ENCODE measurements at regions not wholly inside any gene's neighbourhood (a gene's known extent, or its start where the extent isn't known, plus 50 kb on each side); places are given as distances from the start of the nearest gene placed in this dataset.
"Not testable (repeated sequence)": the region's sequence is repeated elsewhere in the genome, so short reads cannot be mapped to it uniquely, and the experiment has no call there.

DNA sequence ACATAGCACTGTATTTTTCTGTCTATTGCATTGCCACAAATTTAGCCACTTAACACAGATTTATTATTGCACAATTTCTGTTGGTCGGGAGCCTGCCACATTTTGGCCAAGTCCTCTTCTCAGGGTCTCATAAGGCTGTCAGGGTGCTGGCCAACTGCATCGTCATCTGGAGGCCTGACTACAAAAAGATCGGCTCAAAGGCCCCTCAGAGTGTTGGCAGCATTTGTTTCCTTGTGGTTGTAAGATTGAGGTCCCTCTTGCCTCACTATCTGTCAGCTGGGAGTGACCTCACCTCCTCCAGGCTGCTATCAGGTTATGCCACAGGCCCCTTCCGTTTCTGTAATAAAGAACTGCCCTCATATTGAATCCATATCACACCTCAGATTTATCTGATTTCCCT lies 67.3 kb upstream of the BDP1 start:
- not testable (repeated sequence) for H2BK15ac ChIP-seq (replicated peaks; ENCODE audit: low read depth); H3K79me2 ChIP-seq (ENCODE audit: control insufficient read depth, insufficient read depth, low read length); H3K27ac ChIP-seq (ENCODE audit: low read depth, low read length); H4K8ac ChIP-seq (ENCODE audit: low read depth, low read length); H3K4me1 ChIP-seq (ENCODE audit: control insufficient read depth, low read depth, low read length); H3K18ac ChIP-seq (ENCODE audit: low read length); H4K5ac ChIP-seq (ENCODE audit: low read length); H3K36me3 ChIP-seq (ENCODE audit: control insufficient read depth, insufficient read depth, low read length); H3K4me3 ChIP-seq (ENCODE audit: low read length); H3K9ac ChIP-seq (ENCODE audit: low read length); H3K4ac ChIP-seq (ENCODE audit: low read depth, low read length); H2BK120ac ChIP-seq (ENCODE audit: low read depth, low read length); H3K79me1 ChIP-seq (ENCODE audit: low read length); H3K4me2 ChIP-seq (ENCODE audit: low read length); H3K23ac ChIP-seq (ENCODE audit: low read length); H2BK5ac ChIP-seq (ENCODE audit: low read length); H3K27me3 ChIP-seq (ENCODE audit: insufficient read depth, low read length, poor library complexity); H2AK5ac ChIP-seq (ENCODE audit: low read length); H3K56ac ChIP-seq (ENCODE audit: low read length)
- DNase-seq, result peak; percentile 38
- no CpG with 5 or more reads among the region's 4 CpGs for WGBS (ENCODE audit: extremely low coverage, insufficient coverage, low lambda C conversion rate)

DNA sequence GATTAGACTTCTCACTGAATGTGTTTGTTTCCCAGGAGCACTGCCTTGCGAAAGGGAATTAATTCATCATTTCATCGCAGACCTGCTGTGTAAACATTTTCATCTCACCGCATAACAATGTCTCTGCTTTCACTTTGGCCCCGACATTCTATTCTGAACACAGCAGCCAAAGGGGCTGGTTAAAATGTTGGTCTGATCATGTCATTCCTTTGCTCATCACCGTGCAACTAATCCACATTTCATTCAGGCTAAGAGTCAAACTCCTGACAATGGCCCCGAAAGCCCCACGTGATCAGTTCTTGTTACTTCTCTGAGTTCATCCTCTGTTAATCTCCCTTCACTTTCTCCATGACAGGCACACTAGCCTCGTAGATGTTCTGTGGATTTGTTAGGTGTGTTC lies 57.1 kb upstream of the BDP1 start:
- H3K4me2 ChIP-seq (ENCODE audit: low read length); H3K4me3 ChIP-seq (ENCODE audit: low read length); H3K56ac ChIP-seq (ENCODE audit: low read length); H3K27ac ChIP-seq (ENCODE audit: low read depth, low read length); H3K4ac ChIP-seq (ENCODE audit: low read depth, low read length); H3K23ac ChIP-seq (ENCODE audit: low read length); H3K79me1 ChIP-seq (ENCODE audit: low read length); H4K5ac ChIP-seq (ENCODE audit: low read length); H2BK5ac ChIP-seq (ENCODE audit: low read length); H3K79me2 ChIP-seq (ENCODE audit: control insufficient read depth, insufficient read depth, low read length); H3K18ac ChIP-seq (ENCODE audit: low read length); H3K4me1 ChIP-seq (ENCODE audit: control insufficient read depth, low read depth, low read length); H2BK120ac ChIP-seq (ENCODE audit: low read depth, low read length); H2BK15ac ChIP-seq (replicated peaks; ENCODE audit: low read depth); H2AK5ac ChIP-seq (ENCODE audit: low read length); H4K8ac ChIP-seq (ENCODE audit: low read depth, low read length); DNase-seq; H3K27me3 ChIP-seq (ENCODE audit: insufficient read depth, low read length, poor library complexity); H3K36me3 ChIP-seq (ENCODE audit: control insufficient read depth, insufficient read depth, low read length); H3K9ac ChIP-seq (ENCODE audit: low read length): not testable (repeated sequence)
- WGBS (ENCODE audit: extremely low coverage, insufficient coverage, low lambda C conversion rate), result no CpG with 5 or more reads among the region's 8 CpGs

DNA sequence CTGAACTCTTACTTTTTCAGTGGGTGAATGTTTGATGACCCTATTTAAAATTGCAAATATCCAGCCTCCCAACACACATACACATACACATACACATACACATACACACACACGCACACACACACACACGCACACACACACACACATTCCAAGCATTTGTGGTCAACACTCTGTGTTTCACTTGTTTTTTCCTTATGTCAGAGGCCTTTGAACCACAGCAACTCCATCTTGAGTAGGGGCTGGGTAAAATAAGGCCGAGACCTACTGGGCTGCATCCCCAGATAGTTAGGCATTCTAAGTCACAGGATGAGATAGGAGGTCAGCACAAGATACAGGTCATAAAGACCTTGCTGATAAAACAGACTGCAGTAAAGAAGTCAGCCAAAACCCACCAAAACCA lies 56.6 kb upstream of the BDP1 start:
- H3K4me2 ChIP-seq (ENCODE audit: low read length); H3K79me2 ChIP-seq (ENCODE audit: control insufficient read depth, insufficient read depth, low read length); H3K4ac ChIP-seq (ENCODE audit: low read depth, low read length); H3K36me3 ChIP-seq (ENCODE audit: control insufficient read depth, insufficient read depth, low read length); H2AK5ac ChIP-seq (ENCODE audit: low read length); H3K4me1 ChIP-seq (ENCODE audit: control insufficient read depth, low read depth, low read length); H3K79me1 ChIP-seq (ENCODE audit: low read length); H3K27ac ChIP-seq (ENCODE audit: low read depth, low read length); H3K56ac ChIP-seq (ENCODE audit: low read length); H3K27me3 ChIP-seq (ENCODE audit: insufficient read depth, low read length, poor library complexity); H3K18ac ChIP-seq (ENCODE audit: low read length); H3K23ac ChIP-seq (ENCODE audit: low read length); H2BK120ac ChIP-seq (ENCODE audit: low read depth, low read length); H4K8ac ChIP-seq (ENCODE audit: low read depth, low read length); DNase-seq; H3K9ac ChIP-seq (ENCODE audit: low read length); H2BK15ac ChIP-seq (replicated peaks; ENCODE audit: low read depth); H3K4me3 ChIP-seq (ENCODE audit: low read length); H2BK5ac ChIP-seq (ENCODE audit: low read length); H4K5ac ChIP-seq (ENCODE audit: low read length): not testable (repeated sequence)
- WGBS (ENCODE audit: extremely low coverage, insufficient coverage, low lambda C conversion rate), result no CpG with 5 or more reads among the region's 3 CpGs

DNA sequence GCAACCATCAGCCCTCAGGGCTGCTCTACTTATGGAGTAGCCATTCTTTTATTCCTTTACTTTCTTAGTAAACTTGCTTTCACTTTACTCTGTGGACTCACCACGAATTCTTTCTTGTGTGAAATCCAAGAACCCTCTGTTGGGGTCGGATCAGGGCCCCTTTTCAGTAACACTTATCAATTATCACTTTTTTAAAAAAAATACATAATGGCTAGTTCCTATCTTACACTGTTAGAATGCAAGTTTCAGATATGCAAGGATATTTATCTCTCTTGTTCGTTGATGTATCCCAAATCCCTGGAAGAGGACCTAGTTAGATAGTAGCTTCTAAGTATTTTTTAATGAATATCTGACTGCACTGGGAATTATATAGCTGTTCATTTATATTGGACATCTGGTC lies 56.0 kb upstream of the BDP1 start:
- H3K27me3 ChIP-seq (ENCODE audit: insufficient read depth, low read length, poor library complexity); H3K23ac ChIP-seq (ENCODE audit: low read length); H3K4me2 ChIP-seq (ENCODE audit: low read length); H3K36me3 ChIP-seq (ENCODE audit: control insufficient read depth, insufficient read depth, low read length); H2BK120ac ChIP-seq (ENCODE audit: low read depth, low read length); H4K5ac ChIP-seq (ENCODE audit: low read length); DNase-seq; H3K9ac ChIP-seq (ENCODE audit: low read length); H3K18ac ChIP-seq (ENCODE audit: low read length); H3K4me1 ChIP-seq (ENCODE audit: control insufficient read depth, low read depth, low read length); H3K56ac ChIP-seq (ENCODE audit: low read length); H4K8ac ChIP-seq (ENCODE audit: low read depth, low read length); H2AK5ac ChIP-seq (ENCODE audit: low read length); H3K4ac ChIP-seq (ENCODE audit: low read depth, low read length); H2BK5ac ChIP-seq (ENCODE audit: low read length); H2BK15ac ChIP-seq (replicated peaks; ENCODE audit: low read depth); H3K79me1 ChIP-seq (ENCODE audit: low read length); H3K79me2 ChIP-seq (ENCODE audit: control insufficient read depth, insufficient read depth, low read length); H3K4me3 ChIP-seq (ENCODE audit: low read length); H3K27ac ChIP-seq (ENCODE audit: low read depth, low read length): not testable (repeated sequence)
- no CpG with 5 or more reads among the region's 3 CpGs for WGBS (ENCODE audit: extremely low coverage, insufficient coverage, low lambda C conversion rate)

DNA sequence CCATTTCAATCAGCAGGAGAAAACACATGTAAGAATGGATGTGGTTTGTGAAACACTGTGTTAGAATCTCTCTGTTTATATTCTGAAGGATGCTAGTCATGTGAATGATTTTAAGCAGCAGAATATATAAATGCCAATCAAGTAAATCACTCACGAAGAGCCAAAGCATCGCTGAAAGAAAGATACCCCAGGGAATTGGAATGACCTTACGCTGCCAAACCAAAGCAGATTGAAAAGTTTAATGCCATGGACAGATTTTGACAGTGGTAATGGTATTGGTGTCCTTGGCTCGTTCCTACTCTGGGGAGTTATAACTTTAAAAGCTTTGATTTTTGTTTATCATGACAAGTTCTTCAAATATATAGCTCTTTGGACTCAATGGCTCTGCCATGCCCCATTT lies 54.8 kb upstream of the BDP1 start:
- not testable (repeated sequence) for H2BK15ac ChIP-seq (replicated peaks; ENCODE audit: low read depth); DNase-seq; H3K4ac ChIP-seq (ENCODE audit: low read depth, low read length); H3K23ac ChIP-seq (ENCODE audit: low read length); H3K79me2 ChIP-seq (ENCODE audit: control insufficient read depth, insufficient read depth, low read length); H2BK120ac ChIP-seq (ENCODE audit: low read depth, low read length); H4K5ac ChIP-seq (ENCODE audit: low read length); H3K9ac ChIP-seq (ENCODE audit: low read length); H3K56ac ChIP-seq (ENCODE audit: low read length); H3K27ac ChIP-seq (ENCODE audit: low read depth, low read length); H3K79me1 ChIP-seq (ENCODE audit: low read length); H4K8ac ChIP-seq (ENCODE audit: low read depth, low read length); H2AK5ac ChIP-seq (ENCODE audit: low read length); H3K4me1 ChIP-seq (ENCODE audit: control insufficient read depth, low read depth, low read length); H3K27me3 ChIP-seq (ENCODE audit: insufficient read depth, low read length, poor library complexity); H3K4me3 ChIP-seq (ENCODE audit: low read length); H2BK5ac ChIP-seq (ENCODE audit: low read length); H3K18ac ChIP-seq (ENCODE audit: low read length); H3K36me3 ChIP-seq (ENCODE audit: control insufficient read depth, insufficient read depth, low read length); H3K4me2 ChIP-seq (ENCODE audit: low read length)
- WGBS (ENCODE audit: extremely low coverage, insufficient coverage, low lambda C conversion rate), result no CpG with 5 or more reads among the region's 4 CpGs

DNA sequence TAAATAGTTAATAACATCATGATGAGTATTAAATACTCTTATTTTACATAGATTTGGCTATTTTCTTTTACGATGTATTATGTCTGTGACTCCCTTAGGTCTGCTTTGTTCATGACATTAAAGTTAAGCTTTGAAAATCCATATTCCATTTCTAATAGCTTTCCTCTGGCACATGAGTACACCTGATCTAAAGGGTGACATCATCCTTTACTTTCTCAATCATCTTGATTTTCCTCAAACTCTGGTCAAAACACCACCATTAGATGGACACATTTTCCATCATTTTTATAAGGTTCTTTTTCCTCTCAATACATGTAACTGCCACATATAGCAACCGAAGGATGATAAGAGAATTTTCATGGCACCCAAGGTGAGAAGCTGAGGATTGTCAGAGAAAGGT lies 54.3 kb upstream of the BDP1 start:
- not testable (repeated sequence) for H3K4me3 ChIP-seq (ENCODE audit: low read length); DNase-seq; H3K27ac ChIP-seq (ENCODE audit: low read depth, low read length); H3K4me2 ChIP-seq (ENCODE audit: low read length); H3K9ac ChIP-seq (ENCODE audit: low read length); H4K5ac ChIP-seq (ENCODE audit: low read length); H3K4me1 ChIP-seq (ENCODE audit: control insufficient read depth, low read depth, low read length); H3K79me1 ChIP-seq (ENCODE audit: low read length); H3K36me3 ChIP-seq (ENCODE audit: control insufficient read depth, insufficient read depth, low read length); H2BK120ac ChIP-seq (ENCODE audit: low read depth, low read length); H3K56ac ChIP-seq (ENCODE audit: low read length); H3K23ac ChIP-seq (ENCODE audit: low read length); H3K4ac ChIP-seq (ENCODE audit: low read depth, low read length); H2AK5ac ChIP-seq (ENCODE audit: low read length); H2BK15ac ChIP-seq (replicated peaks; ENCODE audit: low read depth); H2BK5ac ChIP-seq (ENCODE audit: low read length); H3K27me3 ChIP-seq (ENCODE audit: insufficient read depth, low read length, poor library complexity); H4K8ac ChIP-seq (ENCODE audit: low read depth, low read length); H3K18ac ChIP-seq (ENCODE audit: low read length); H3K79me2 ChIP-seq (ENCODE audit: control insufficient read depth, insufficient read depth, low read length)
- WGBS (ENCODE audit: extremely low coverage, insufficient coverage, low lambda C conversion rate), result no CpG with 5 or more reads among the region's 2 CpGs

All from mesendoderm (in vitro differentiated cells).